HUES6 (cell line): ENCODE measurements at regions not wholly inside any gene's neighbourhood (a gene's known extent, or its start where the extent isn't known, plus 50 kb on each side); places are given as distances from the start of the nearest gene placed in this dataset.
"Not testable (repeated sequence)": the region's sequence is repeated elsewhere in the genome, so short reads cannot be mapped to it uniquely, and the experiment has no call there.

Source experiments
- H3K27ac ChIP-seq: 2 replicates; pipeline ENCODE4 v1.7.0; 2013; ENCODE audit warnings: low read depth, mild to moderate bottlenecking, low read length, inconsistent platforms
- H3K27me3 ChIP-seq: 2 replicates; pipeline ENCODE4 v1.6.1; 2013; ENCODE audit warnings: low read length; ENCODE audit not compliant: control insufficient read depth, insufficient read depth
- H3K36me3 ChIP-seq: 2 replicates; pipeline ENCODE4 v1.6.1; 2013; ENCODE audit warnings: low read length; ENCODE audit not compliant: control insufficient read depth, insufficient read depth
- H3K4me1 ChIP-seq: 2 replicates; pipeline ENCODE4 v1.6.1; 2013; ENCODE audit warnings: low read length; ENCODE audit not compliant: control insufficient read depth, insufficient read depth
- H3K4me3 ChIP-seq: 2 replicates; pipeline ENCODE4 v1.5.1; 2013; ENCODE audit warnings: low read depth, low read length
- H3K9ac ChIP-seq: one replicate; pipeline ENCODE4 v1.6.1; 2013; ENCODE audit warnings: mild to moderate bottlenecking, low read length
- H3K9me3 ChIP-seq: 2 replicates; pipeline ENCODE4 v1.6.1; 2013; ENCODE audit warnings: low read depth, low read length; ENCODE audit not compliant: control insufficient read depth, insufficient read depth

DNA sequence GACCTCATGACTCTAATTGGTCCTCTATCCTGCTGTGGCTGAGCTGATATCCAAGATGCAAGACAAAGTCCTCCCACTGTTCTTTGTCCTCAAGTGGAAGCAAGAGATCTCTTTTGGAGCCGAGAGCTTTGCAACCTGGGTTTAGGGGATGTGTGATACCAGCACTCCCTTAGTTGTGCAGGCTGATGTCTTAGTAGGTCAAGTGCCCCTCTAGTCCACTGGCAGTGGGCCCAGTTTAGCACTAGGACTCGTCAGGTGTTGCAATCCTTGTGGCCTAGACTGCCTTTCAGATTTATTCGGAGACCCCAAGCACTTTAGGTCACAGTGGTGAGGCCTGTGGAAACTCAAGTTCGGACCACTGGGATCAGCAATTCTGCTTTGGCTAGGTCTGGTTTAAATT is 64.0 kb downstream of the GPRASP3 start:
- H3K36me3 ChIP-seq: no peaks in the 10 kb centered on the region
- H3K27me3 ChIP-seq: no peaks in the 10 kb centered on the region
- H3K4me3 ChIP-seq: no peak overlapping the region
- H3K9ac ChIP-seq: no peak overlapping the region
- peaks cover 13% of the 10 kb centered on the region for H3K9me3 ChIP-seq
- peaks cover 24% of the 10 kb centered on the region for H3K4me1 ChIP-seq
- H3K27ac ChIP-seq: no peak overlapping the region

DNA sequence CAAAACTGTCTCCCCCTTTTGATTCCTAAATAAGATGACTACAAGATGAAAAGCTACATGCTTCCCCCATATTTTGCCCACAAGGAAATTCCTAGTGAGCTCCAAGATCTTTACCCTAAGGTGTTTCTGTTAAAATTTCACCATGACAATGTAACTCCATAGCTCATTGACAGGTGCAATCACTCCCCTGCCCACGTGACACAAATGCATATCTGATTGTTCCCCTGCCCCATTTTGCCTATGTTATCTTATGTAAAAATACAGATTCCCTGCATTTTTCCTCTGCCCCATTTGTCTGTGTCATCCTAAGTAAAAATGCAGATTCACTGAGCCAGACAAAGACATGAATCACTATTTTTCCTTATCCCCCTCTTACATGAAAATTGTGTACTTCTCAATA is 66.7 kb downstream of the GPRASP3 start:
- Histone ChIP-seq H3K36me3 (0 out of 2 replicates have a peak, but pooled peaks cover 6% of the 10 kb centered on the region), H3K4me1 (peaks cover 24% of the 10 kb centered on the region), H3K9ac (peak overlapping the region; percentile 12), H3K27me3 (no peaks in the 10 kb centered on the region), H3K4me3 (no peak overlapping the region), H3K27ac (peak overlapping the region; percentile 92; the same call in 1 of the 2 replicates), H3K9me3 (peaks cover 33% of the 10 kb centered on the region)

DNA sequence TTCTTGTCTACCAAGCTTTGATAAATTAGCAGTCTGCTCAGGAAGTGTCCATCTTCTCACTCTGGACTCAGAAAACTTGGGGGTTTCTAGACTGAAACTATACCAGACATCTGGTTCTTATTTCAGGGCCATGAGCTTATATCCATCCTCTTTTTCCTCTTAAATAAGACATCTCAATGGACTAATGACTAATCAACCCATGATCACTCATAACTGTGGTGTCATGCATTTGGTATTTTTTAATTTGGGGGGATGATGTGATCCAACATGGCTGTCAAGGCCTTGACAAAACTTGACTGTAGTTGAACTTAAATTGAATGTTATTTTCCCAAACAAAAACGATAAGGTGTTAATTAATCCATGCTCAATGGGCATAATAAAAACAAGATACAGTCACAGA is 87.8 kb downstream of the GPRASP3 start:
- Histone ChIP-seq H3K27me3 (no peaks in the 10 kb centered on the region), H3K4me3 (no peak overlapping the region), H3K9ac (no peak overlapping the region), H3K27ac (no peak overlapping the region), H3K36me3 (no peaks in the 10 kb centered on the region), H3K4me1 (no peaks in the 10 kb centered on the region), H3K9me3 (peaks cover 5% of the 10 kb centered on the region; the same call in 1 of the 2 replicates)

DNA sequence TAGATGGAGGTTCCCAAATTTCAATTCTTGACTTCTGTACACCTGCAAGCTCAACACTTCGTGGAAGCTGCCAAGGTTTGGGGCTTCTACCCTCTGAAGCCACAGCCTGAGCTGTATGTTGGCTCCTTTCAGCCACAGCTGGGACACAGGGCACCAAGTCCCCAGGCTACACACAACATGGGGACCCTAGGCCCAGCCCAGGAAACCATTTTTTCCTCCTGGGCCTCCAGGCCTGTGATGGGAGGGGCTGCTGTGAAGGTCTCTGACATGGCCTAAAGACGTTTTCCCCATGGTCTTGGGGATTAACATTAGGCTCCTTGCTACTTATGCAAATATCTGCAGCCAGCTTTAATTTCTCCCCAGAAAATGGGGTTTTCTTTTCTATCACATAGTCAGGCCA is 97.7 kb downstream of the GPRASP3 start:
- H3K9me3 ChIP-seq: peaks cover 47% of the 10 kb centered on the region
- not testable (repeated sequence) for H3K27ac ChIP-seq, H3K4me1 ChIP-seq, H3K9ac ChIP-seq, H3K4me3 ChIP-seq, H3K27me3 ChIP-seq
- peaks cover 29% of the 10 kb centered on the region for H3K36me3 ChIP-seq

DNA sequence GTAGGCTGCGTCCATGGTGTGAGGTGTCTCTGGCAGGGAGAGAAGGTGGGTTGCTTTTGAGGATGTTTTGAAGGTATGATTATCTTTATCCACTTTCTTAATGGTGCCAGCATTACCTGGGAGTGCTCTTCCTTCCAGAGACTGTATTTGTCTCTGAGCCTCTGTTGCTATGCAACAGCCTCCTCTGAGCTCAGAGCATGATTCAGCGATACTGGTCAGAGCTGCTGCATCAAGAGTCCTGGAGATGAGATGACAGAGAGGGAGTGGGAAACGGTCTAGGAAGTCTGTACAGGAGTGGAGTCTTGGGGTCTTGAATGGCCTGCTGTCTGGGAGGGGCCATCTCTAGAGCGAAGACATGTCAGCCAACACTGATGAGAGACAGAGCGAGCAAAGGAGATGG is 104.4 kb upstream of the RAB40AL start:
- H3K4me3 ChIP-seq: no peak overlapping the region
- H3K27ac ChIP-seq: peak overlapping the region; percentile 29; the same call in 1 of the 2 replicates

DNA sequence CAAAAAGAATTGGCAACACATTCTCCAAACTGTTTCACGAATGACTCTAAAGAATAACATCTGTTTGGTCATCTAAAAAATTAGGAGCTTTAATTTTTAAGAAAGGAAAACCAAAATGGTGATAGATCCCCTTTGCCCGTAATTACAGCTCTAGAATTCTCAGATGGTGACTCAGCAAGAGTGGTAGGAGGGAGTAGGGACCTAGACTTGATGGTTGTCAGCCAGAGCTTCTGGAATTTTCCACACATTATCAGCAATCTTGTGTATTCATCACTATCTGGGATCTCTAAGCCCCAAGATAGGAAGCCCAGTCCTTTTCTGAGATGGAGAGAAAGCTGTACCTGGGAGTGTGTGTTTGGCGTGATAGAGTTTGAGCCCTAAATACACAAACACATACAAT is 103.9 kb upstream of the RAB40AL start:
- H3K27ac ChIP-seq: peak overlapping the region; percentile 29; the same call in 1 of the 2 replicates
- no peak overlapping the region for H3K4me3 ChIP-seq
- H3K9me3 ChIP-seq: no peaks in the 10 kb centered on the region
- H3K4me1 ChIP-seq: peaks cover 13% of the 10 kb centered on the region; the same call in 1 of the 2 replicates
- no peaks in the 10 kb centered on the region; the same call in 1 of the 2 replicates for H3K27me3 ChIP-seq
- H3K9ac ChIP-seq: no peak overlapping the region
- peaks cover 21% of the 10 kb centered on the region; the same call in 1 of the 2 replicates for H3K36me3 ChIP-seq

More for the DNA sequence above, 104.4 kb upstream of the RAB40AL start:
- Histone ChIP-seq H3K36me3 (peaks cover 21% of the 10 kb centered on the region; the same call in 1 of the 2 replicates), H3K27me3 (no peaks in the 10 kb centered on the region; the same call in 1 of the 2 replicates), H3K9me3 (no peaks in the 10 kb centered on the region), H3K9ac (no peak overlapping the region), H3K4me1 (peaks cover 13% of the 10 kb centered on the region; the same call in 1 of the 2 replicates)

DNA sequence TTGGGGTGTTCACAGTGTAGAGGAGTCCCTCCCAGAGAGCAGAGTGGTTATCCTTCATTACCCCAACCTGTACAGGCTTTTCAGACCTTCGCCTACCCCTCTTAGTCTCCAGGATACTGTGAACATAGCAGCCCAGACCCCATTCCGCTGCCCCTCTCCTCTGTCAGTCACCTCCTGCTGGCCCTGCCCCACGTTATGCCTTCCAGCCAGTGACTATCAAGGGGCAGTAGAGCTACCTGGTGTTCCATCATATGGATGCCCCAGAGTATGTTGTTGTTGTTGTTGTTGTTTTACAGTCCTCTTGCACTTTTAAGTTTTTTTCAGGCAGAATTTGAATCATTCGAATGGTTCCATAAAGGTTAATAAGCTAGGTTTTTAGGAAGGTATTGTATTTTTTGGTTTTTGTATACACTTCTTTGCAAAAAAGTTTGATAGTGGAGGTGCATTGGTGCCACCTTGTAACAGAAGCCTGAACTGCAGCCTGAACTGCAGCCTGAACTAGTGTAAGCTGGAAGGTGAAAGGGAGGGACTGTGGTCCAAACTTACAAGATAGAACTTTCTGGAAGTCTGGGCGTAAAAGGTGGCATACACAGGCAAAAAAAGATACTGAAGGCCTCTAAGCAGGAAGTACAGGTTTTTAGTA is 101.4 kb upstream of the RAB40AL start:
- Histone ChIP-seq H3K4me1 (peaks cover 13% of the 10 kb centered on the region; the same call in 1 of the 2 replicates), H3K9me3 (no peaks in the 10 kb centered on the region), H3K4me3 (no peak overlapping the region), H3K27me3 (no peaks in the 10 kb centered on the region; the same call in 1 of the 2 replicates), H3K27ac (no peak overlapping the region), H3K9ac (no peak overlapping the region), H3K36me3 (peaks cover 25% of the 10 kb centered on the region)

DNA sequence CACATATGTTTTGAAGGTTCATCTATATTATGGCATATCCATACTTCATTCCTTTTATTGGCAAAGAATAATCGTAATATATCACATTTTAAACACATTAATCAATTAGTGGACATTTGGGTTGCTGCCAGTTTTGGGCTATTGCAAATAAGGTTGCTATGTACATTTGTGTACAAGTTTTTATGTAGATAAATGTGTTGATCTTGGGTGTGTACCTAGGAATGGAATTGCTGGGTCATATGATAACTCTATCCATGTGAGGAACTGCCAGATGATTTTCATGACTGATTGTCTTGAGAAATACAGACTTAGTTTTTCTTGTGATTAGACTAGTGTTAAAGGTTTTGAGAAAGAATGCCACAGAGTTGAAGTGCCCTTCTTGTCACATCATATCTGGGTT is 99.2 kb upstream of the RAB40AL start:
- Histone ChIP-seq H3K36me3 (peaks cover 35% of the 10 kb centered on the region), H3K9ac (no peak overlapping the region), H3K4me3 (no peak overlapping the region), H3K9me3 (no peaks in the 10 kb centered on the region), H3K27me3 (no peaks in the 10 kb centered on the region; the same call in 1 of the 2 replicates), H3K27ac (no peak overlapping the region), H3K4me1 (peaks cover 7% of the 10 kb centered on the region; the same call in 1 of the 2 replicates)

DNA sequence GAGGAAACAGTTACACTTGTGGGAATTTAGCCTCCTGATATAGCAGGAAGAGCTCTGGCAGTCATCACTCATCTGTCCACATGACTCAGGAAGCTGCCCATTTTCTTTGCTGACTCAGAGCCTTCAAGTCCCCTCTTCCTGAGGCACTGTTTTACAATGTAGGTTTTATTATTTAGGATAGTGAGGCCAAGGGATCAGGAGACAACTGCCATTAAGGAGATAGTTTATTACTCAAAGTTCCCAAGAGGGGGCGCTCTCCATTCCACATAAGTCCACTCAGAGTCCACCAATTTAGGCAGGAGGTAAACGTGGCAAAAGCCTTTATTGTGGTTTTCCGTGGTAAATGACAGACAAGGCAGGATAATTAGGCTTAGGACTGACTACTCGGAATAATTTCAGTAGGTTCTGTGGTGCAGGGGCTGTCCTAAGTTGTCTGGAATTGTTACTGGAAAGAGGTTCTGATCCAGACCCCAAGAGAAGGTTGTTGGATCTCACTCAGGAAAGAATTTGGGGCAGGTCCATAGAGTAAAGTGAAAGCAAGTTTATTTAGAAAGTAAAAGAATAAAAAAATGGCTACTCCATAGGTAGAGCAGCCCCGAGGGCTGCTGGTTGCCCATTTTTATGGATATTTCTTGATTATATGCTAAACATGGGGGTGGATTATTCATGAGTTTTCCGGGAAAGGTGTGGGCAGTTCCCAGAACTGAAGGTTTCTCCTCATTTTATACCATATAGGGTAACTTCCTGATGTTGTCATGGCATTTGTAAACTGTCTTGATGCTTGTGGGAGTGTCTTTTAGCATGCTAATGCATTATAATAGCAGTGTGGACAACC is 96.0 kb upstream of the RAB40AL start:
- H3K9ac ChIP-seq: no peak overlapping the region
- H3K36me3 ChIP-seq: peaks cover 44% of the 10 kb centered on the region
- no peaks in the 10 kb centered on the region; the same call in 1 of the 2 replicates for H3K27me3 ChIP-seq
- H3K9me3 ChIP-seq: no peaks in the 10 kb centered on the region; the same call in 1 of the 2 replicates
- H3K27ac ChIP-seq: no peak overlapping the region
- H3K4me1 ChIP-seq: no peaks in the 10 kb centered on the region
- no peak overlapping the region for H3K4me3 ChIP-seq

DNA sequence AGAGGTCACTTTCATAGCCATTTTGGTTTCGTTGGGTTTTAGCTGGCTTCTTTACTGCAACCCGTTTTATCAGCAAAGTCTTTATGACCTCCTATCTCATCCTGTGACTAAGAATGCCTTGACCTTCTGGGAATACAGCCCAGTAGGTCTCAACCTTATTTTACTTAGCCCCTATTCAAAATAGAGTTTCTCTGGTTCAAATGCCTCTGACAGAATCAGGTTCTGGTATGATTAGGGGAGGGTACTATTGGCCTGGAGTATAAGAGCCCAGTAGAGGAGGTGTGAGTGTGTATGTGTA is 95.4 kb upstream of the RAB40AL start:
- Histone ChIP-seq H3K27ac (no peak overlapping the region), H3K4me3 (no peak overlapping the region), H3K9me3 (no peaks in the 10 kb centered on the region; the same call in 1 of the 2 replicates), H3K4me1 (no peaks in the 10 kb centered on the region), H3K27me3 (no peaks in the 10 kb centered on the region; the same call in 1 of the 2 replicates), H3K9ac (no peak overlapping the region), H3K36me3 (peaks cover 45% of the 10 kb centered on the region)

DNA sequence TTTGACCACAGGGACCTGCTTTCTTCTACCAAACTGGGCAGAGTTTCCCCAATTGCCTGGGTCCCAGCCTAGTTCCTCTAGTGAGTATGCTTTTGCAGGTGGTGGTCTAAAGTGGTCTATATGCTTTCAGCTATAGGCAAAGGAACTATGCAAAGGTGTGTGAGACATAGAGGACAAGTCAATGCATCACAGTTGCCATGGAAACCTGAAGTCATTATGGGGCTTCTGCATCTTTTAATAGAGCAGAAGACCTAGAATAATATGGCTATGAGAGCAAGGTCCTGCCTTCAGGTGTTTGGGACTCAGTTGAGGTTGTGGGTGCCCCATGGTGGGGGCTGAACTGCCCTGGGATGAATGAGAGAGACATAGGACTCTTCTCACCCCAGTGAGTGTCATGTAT is 92.1 kb upstream of the RAB40AL start:
- Histone ChIP-seq H3K27ac (no peak overlapping the region), H3K4me1 (no peaks in the 10 kb centered on the region), H3K9ac (no peak overlapping the region), H3K4me3 (no peak overlapping the region), H3K36me3 (peaks cover 45% of the 10 kb centered on the region), H3K9me3 (no peaks in the 10 kb centered on the region; the same call in 1 of the 2 replicates), H3K27me3 (no peaks in the 10 kb centered on the region; the same call in 1 of the 2 replicates)
